NK-92 (cell line): ENCODE measurements at regions not wholly inside any gene's neighbourhood (a gene's known extent, or its start where the extent isn't known, plus 50 kb on each side); places are given as distances from the start of the nearest gene placed in this dataset.
"Not testable (repeated sequence)": the region's sequence is repeated elsewhere in the genome, so short reads cannot be mapped to it uniquely, and the experiment has no call there.

ENCODE experiments used
- DNase-seq: peaks from one replicate; lab custom pipeline; 2025; ENCODE audit not compliant: unreplicated experiment; lab: John Stamatoyannopoulos, UW

DNA sequence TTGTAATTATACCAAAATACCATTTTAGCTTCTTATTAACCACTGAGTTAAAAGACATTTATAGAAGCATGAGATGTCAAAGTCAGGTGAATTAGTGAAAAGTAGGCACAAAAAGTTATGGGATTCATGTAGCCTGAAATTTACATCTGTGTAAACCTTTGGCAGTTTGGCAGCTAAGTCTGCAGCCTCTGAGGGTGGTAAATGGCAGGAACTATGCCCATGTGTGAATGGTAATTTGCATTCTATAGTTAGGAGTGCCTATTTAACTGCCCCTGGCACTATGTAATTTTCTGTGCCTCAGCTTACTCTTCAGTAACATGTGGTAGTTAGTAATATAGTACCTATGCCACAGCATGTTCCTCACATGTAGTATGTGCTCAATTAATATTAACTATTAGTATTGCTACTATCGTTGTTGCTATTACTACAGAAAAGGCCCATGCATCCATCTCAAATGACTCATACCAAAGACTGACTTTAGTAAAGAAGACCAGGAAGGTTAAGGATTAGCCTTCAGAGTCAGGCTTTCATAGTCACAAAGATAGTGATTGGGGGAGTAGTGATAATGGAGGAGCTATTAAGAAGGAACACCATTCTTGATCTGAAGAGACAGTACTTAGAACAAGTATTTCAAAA lies 258.7 kb upstream of the BTG1 start:
- no peak for DNase-seq

DNA sequence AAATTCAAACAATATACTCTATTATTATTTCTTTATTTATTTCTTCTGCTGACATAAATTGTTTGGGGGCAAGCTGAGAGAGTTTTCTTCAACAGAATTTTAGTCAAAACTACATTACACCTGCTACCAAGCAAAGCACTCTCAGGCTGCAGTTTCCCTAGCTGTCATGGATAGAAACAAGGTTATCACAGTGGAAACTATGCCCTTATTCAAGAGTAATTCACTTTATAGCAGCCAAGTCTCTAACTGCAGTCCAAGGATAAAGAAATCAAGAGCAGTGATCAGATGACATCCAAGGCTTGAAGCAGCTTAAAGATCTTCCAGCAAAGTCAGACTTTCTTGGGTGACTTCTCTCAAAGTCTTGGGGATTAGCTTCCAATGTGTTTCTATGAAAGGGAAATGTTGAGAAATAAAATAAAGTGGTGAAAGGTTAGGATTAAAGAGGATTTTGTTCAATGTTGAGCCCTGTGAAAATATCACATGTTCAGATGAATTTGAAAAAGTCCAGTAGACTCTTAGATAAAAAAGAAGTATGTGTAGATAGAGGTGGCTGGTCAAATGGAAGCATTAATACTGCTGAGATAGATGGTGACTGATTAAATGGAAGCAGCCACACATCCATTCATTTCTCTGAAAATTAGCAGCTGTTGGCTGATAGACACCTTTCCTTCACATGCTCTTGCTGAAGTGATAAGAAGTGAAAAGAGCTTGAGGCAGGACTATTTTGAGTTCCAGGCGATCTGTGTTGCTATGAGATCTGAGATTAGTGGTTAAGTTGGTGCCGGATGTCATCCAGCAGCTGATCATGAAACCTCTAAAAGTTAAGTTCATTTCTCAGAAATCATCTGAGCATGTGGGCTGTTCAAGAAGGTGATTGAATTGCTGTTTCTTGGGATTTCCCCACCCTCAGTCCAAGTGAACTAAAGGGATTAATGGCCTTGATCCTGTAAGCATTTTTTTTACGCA lies 257.8 kb upstream of the BTG1 start:
- DNase-seq: peak; percentile 2

DNA sequence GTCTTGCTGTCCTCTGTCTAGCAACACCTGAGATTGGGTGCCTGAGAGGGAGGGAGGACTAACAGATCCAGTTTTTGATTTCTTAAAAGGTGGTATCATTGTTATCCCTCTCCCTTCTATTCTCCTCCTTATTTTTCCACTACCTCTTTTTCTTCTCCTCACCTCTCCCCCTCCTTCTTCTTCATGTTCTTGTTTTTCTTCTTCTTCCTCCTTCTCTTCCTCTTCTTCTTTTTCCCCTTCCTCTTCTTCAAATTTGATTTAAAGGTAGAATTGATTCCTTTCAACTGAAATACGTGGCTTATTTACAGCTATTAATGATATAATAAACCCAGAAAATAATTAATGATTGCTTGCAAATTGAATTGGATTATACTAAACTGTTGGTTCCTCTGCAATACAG lies 256.8 kb upstream of the BTG1 start:
- DNase-seq: no peak

DNA sequence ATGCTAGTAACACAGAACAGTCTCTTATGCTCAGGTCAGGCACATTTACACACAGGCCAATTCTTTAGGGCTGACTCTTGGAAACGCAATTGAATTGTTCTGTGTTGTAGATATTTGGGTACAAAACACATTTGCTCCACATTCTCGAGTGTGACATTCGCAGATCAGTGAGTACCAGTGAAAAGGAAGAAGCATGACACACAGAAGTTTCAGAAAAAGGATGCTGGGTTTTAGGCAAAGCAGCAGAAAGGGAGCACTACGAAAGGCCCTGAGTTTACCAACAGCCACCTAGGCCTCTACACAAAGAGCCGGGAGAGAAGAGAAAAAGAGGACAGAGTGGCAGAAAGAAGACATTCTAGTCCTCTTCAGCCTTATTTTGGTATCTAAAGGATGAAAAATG lies 254.4 kb upstream of the BTG1 start:
- DNase-seq: no peak

DNA sequence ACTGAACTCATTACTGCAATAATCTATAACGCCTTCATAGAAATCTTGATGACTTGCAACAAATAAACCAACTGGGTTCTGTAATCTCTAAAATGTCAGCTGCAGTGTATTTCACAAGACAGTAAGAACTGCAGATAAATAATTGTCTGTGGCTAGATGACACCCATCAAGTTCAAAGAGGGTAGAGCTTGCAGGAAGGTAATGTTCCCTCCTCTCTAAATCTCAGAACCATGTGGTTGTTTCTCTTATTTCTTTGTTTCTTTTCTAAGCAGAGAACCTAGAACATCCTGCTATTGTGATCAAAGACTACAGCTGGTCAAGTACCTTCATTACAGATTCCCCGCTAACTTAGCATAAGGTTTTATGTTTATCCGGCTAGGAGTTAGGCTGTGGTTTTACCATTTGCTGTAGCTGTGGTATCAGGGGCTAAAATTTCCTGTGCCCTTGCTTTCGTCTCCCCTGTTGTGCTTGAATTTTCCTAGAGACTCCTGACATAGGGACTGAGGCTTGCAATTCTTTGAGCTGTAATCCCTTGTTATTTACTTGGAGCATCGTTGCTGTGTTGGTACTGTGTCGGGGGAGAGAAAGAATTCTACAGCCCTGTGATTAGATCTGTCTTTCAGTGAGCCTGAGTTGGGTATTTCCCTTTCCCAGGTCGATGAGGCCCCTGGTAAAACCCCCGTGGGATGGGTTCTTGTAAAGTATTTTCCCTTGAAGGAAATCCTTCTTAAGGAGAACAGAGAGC lies 253.1 kb upstream of the BTG1 start:
- DNase-seq: no peak

DNA sequence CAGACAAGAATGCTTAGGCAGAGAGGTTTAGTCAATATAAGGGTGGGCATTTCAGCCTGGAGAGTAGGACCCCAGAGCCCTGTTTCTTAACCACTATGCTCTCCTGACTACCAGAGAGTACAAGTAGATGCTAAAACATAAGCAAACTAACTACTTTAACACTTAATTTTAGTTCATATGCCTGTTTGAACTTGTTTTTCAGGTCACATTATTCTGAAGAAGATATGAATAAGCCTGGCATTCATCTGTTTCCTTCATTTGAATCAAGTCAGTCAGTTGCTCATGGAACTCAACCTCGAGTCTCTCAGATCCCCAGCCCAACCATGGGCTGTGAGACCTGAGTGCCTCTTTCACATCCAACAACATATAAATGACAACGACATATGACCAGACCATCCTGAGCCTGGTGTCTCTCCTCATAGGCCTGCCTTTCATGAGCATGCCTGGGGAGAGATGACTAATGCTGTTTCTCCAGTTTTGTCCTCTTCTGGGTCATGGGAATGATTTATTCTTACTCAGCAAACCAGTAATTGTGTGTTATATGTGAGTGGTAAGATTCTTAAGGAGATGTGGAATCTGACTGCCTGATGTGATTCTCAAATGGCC lies 251.1 kb upstream of the BTG1 start:
- no peak for DNase-seq

DNA sequence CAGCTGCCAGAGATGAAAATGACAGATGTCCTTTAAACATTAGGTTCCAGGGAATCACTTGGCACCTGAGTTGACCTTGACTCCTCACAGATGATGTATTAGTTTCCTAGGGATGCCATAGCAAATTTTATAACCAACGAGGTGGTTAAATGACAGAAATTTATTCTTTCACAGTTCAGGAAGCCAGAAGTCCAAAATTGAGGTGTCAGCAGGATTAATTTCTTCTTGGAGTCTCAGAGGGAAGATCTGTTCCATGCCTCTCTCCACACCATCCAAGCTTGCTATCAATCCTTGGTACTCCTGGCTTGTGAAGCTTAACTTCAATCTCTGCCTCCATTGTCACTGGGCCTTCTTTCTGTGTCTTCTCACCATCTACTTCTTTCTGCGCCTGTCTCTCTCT lies 249.7 kb upstream of the BTG1 start:
- DNase-seq: no peak

DNA sequence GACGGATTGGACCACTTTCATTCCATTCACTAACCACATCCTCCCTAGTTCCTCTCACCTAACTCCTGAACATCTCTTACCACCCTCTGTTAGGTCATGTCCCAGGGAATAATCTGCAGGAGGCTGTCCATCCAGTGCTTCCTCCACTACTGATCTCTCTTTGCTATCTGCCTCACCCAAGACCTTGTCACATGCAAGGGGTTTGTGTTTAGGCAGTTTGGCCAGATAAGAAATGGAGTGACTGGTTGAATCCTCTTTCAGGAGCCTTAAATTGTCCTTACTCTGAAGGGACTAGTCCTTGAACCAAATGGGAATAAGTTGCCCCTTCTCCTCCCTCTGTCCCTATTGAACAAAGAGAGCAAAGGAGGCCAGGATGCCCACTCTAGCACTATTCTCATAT lies 249.2 kb upstream of the BTG1 start:
- DNase-seq: no peak

DNA sequence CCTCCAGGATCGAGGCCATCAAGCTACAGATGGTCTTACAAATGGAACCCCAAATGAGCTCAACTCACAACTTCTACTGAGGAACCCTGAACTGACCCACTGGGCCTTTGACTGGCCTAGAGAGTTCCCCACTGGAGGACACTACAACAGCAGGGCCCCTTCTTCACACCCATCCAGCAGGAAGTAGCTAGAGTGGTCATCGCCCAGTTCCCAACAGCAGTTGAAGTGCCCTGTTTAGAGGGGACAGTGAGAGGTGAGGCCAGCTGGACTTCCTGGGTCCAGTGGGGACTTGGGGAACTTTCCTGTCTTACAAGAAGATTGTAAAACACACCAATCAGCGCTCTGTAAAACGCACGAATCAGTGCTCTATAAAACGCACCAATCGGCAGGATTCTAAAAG lies 247.9 kb upstream of the BTG1 start:
- DNase-seq: no peak

DNA sequence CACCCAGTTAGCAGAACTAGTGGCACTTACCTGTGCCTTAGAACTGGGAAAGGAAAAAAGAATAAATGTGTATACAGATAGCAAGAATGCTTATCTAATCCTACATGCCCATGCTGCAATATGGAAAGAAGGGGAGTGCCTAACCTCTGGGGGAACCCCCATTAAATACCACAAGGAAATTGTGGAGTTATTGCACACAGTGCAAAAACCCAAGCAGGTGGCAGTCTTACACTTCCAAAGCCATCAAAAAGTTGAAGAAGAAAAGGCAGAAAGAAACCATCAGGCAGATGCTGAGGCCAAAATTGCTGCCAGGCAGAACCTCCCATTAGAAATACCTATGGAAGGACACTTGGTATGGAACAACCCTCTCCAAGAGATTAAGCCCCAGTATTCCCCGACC lies 246.1 kb upstream of the BTG1 start:
- DNase-seq: not testable (repeated sequence)

DNA sequence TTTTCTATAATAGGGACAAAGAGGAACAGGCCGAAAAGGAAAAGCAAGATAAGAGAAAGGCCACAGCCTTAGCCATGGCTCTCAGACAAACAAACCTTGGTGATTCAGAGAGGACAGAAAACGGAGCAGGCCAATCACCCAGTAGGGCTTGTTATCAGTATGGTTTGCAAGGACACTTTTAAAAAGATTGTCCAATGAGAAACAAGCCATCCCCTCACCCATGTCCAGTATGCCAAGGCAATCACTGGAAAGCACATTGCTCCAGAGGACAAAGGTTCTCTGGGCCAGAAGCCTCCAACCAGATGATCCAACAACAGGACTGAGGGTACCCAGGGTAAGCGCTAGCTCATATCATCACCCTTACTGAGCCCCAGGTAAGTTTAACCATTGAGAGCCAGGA lies 243.8 kb upstream of the BTG1 start:
- no peak for DNase-seq

DNA sequence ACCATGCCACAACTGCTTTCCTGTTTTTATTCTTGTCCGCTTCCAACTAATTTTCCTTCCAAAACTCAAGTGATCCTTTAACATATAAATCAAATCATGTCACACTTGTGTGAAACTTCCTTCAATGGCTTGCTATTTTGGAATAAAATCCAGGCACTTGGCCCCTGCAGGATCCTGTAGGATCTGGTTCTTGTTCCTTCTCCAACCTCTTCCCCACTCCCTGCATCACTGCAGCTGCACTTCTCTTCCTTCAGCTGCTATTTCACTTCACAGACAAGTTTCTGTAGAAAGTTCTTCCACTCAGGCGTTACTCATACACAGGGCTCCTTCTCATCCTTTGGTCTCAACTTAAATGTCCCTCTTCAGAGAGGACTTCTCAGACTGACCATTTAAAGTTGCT lies 239.7 kb upstream of the BTG1 start:
- no peak for DNase-seq

DNA sequence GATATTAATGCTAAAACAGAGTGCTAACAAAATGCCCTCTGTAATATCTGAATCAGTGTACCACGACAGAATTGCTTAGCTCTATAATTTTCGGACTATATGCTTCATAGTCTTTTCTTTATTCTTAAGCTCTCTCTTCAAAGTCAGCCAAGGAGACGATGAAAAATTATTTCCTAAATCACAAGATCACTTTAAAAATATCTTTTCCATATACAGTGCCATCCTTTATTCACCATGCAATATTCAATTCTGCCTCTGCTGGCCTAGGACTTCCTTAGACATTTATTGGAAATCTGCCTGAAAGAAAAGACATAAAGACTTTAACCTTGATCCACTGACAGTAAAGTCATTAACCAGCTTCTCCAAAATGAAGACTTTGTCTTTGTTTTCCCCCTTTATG lies 238.9 kb upstream of the BTG1 start:
- no peak for DNase-seq

DNA sequence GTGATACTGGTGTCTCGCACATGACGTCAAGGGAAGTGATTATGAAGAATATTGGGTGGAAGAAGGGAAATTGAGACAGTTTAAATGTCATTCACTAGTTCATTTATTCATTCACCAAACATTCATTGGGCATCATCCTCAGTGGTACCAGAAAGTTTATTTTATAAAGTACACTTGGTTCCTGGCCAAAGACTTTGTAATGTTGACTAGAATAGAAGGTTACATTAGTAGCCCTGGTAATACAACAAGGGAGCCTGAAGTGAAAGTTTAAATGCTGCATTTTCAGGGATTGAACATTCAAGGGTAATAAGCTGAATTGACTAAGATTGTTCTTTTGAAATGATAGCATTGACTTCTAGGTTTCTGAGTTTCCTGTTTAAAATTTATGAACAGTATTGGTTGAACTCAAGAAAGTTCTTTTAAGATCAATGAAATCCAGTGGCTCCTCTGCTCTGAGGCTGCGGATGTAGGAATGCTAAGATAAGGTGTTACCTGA lies 236.8 kb upstream of the BTG1 start:
- DNase-seq: no peak

DNA sequence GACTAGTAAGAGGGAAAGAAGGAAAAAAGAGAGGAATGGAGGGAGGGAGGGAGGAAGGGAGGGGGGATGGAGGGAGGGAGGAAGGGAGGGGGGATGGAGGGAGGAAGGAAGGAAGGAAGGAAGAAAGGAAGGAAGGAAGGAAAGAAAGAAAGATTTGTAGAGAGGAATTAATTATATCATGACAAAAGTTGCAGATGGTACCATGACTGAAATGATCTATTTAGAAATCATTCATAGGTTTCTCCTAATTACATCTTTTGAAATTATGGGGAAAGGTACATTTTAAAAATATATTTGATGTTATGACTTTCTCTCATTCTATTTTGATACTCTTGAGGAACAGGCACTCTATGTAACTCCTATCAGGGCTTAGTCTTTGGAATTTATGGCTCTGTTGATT lies 236.2 kb upstream of the BTG1 start:
- no peak for DNase-seq

DNA sequence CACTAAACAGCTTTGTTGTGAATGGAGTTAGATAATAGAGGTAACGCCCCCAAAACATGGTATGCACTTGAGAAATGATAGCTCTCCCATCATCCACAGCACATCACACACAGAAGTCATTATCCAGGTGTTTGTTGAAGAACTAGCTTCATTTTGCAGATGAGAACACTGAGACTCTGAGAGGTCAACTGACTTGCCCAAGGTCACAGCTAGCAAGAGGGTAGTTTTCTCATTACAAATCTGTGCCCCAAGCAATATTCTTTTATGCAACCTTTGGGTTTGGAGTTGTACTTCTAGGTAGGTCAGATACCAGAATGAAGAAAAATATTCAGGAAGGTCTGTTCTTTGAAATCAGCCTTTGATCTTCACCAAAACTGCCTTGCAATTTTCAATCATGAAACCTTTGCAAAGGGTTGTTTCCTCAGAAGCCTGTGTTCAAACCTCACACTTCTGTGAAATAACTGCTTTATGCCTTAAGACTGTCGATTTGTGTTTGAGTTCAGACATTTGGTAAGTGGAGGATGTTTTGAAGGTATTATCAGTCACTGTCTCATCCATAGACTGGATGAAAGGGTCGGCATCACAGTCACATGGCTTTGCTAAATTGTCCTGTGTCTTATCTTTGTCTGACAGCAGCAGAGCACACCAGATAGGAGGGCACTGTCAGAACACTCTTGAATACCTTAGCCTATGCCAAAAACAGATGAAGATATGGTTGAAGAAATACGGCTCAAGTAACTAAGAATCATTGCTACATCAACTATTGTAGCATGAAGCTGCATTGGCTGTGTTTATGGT lies 233.2 kb upstream of the BTG1 start:
- DNase-seq: no peak

DNA sequence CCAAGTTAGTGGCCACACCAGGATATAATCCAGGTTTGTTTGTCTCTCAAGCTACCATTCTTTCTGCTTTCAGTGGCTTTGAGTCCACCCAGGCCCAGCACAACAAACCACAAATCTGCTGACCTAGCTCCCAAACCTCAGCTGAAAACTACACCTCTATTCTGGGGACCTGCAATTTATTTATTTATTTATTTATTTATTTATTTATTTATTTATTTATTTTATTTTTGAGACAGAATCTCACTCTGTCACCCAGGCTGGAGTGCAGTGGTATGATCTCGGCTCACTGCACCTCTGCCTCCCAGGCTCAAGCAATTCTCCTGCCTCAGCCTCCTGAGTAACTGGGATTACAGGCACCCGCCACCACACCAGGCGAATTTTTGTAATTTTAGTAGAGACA lies 229.9 kb upstream of the BTG1 start:
- not testable (repeated sequence) for DNase-seq

DNA sequence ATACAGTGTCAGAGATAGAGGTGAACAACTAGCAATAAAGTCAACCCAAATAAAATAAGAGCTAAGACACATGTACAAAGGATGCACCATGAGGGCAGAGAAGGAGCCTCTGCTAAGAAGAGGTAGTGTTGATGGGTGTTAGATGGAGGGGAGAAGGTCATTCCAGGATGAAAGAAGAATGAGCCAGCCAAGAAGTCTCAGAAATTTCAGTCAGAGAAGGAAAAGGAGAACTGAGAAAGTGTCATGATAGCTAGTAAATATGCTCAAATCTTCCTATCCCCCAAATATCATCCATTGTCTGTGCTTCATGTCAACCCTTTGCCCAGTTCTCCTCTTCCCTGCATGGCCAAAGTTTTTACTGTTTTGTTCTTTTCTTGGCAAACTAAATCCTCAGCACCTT lies 225.2 kb upstream of the BTG1 start:
- DNase-seq: no peak

DNA sequence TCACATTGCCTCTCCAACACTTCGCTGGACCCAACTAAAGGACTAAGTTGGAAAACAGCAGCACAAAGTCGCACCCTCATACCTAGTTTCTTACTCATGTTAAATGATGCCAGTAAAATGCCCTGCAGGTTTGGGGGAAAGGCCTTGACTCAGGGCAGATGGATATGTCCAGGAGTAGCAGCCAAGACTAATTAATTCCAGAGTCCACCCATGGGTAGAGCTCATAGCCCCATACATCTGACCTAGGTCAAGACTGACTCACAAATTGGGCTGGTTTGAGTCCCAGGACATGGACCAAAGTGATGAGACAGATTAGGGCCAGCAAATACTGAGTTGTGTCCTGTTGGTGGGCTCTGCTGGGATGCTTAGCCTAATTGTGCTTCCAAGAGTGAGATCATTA lies 224.0 kb upstream of the BTG1 start:
- no peak for DNase-seq

DNA sequence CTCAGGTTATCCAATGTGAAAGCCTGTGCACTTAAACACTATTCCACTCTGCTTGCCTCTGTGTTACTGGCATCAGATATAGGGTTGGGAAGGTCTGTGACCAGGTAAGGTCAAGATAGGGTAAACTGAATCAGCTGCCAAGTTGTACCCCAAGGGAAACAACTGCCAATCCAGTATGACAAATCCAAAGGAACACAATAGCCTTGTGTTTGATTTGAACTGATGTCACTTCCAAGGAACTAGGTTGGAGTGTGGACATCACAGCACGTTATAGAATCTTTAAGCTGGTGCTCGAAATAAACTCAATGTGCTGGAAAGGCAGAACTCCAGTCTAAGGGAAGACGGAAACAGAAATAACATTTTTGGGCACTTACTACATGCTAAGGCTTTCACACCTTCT lies 223.4 kb upstream of the BTG1 start:
- DNase-seq: no peak

DNA sequence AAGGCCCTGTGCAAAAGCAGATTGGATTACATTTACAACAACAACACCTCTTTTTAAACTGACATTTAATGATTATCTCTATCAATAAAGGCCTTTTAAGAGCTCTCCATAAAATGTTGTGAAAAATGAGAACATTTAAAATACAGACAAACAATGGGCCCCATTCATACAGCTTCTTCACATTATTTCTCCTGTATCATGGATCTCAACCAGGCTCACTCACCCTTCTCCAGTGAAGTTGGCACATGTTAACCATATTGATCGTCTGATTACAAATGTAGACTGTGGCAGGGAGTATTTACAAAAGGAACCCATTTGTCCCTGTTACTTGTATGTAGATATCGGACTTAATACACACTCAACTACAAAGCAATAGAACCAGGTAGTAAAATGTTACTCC lies 220.2 kb upstream of the BTG1 start:
- no peak for DNase-seq
